ENCODE measurements at regions not wholly inside any gene's neighbourhood (a gene's known extent, or its start where the extent isn't known, plus 50 kb on each side); places are given as distances from the start of the nearest gene placed in this dataset.
A peak's percentile ranks its signal among the peaks of the same experiment; 100 is the strongest.
"Not testable (repeated sequence)": the region's sequence is repeated elsewhere in the genome, so short reads cannot be mapped to it uniquely, and the experiment has no call there.

GRCh38 chr5:28415791-28416443, 1377.5 kb upstream of the CDH9 start:
- DNase-seq: no peak

- DNase-seq: no peak
These were observed 1376.2 kb upstream of the CDH9 start for GRCh38 chr5:28414619-28415018.

GRCh38 chr5:28408651-28409050, 1370.3 kb upstream of the CDH9 start:
- no peak for DNase-seq

GRCh38 chr5:28408186-28408585, 1369.8 kb upstream of the CDH9 start:
- no peak for DNase-seq

- DNase-seq: no peak
These were observed 1366.1 kb upstream of the CDH9 start for GRCh38 chr5:28404363-28405071.

- DNase-seq: no peak
These were observed 1365.5 kb upstream of the CDH9 start for GRCh38 chr5:28403846-28404245.

- DNase-seq: no peak
These were observed 1364.4 kb upstream of the CDH9 start for GRCh38 chr5:28402590-28403301.

- no peak for DNase-seq
These were observed 1361.7 kb upstream of the CDH9 start for GRCh38 chr5:28400076-28400475.

GRCh38 chr5:28399211-28399610, 1360.8 kb upstream of the CDH9 start:
- no peak for DNase-seq

- no peak for DNase-seq
These were observed 1359.8 kb upstream of the CDH9 start for GRCh38 chr5:28398185-28398584.

- DNase-seq: no peak
These were observed 1359.1 kb upstream of the CDH9 start for GRCh38 chr5:28397502-28397941.

GRCh38 chr5:28391277-28391676, 1352.9 kb upstream of the CDH9 start:
- no peak for DNase-seq

- no peak for DNase-seq
These were observed 1352.0 kb upstream of the CDH9 start for GRCh38 chr5:28390341-28390740.

GRCh38 chr5:28389727-28390126, 1351.3 kb upstream of the CDH9 start:
- not testable (repeated sequence) for DNase-seq

GRCh38 chr5:28388428-28388827, 1350.0 kb upstream of the CDH9 start:
- DNase-seq: no peak

- no peak for DNase-seq
These were observed 1348.3 kb upstream of the CDH9 start for GRCh38 chr5:28386712-28387111.

GRCh38 chr5:28380167-28380566, 1341.8 kb upstream of the CDH9 start:
- no peak for DNase-seq

GRCh38 chr5:28374492-28374967, 1336.1 kb upstream of the CDH9 start:
- DNase-seq: peak; percentile 4

GRCh38 chr5:28370896-28371295, 1332.5 kb upstream of the CDH9 start:
- DNase-seq: no peak

- no peak for DNase-seq
These were observed 1331.0 kb upstream of the CDH9 start for GRCh38 chr5:28369418-28369817.

- DNase-seq: no peak
These were observed 1317.4 kb upstream of the CDH9 start for GRCh38 chr5:28355831-28356230.

GRCh38 chr5:28346696-28347095, 1308.3 kb upstream of the CDH9 start:
- no peak for DNase-seq

- no peak for DNase-seq
These were observed 1306.5 kb upstream of the CDH9 start for GRCh38 chr5:28344836-28345433.
